CD14-positive monocyte (primary cell): ENCODE measurements at regions not wholly inside any gene's neighbourhood (a gene's known extent, or its start where the extent isn't known, plus 50 kb on each side); places are given as distances from the start of the nearest gene placed in this dataset.

Experiments used
- DNase-seq, 3 donors: peaks; one replicate each; pipeline ENCODE4 v3.0.0-alpha.2; 2011 to 2022
- H2AFZ ChIP-seq: 2 replicates; pipeline ENCODE4 v1.6.0; 2012; ENCODE audit warnings: mild to moderate bottlenecking, low read depth, low read length, inconsistent platforms; ENCODE audit not compliant: insufficient read depth, poor library complexity, severe bottlenecking
- H3K27ac ChIP-seq, 2 donors: 1 replicate in 1 of 2; 2 replicates in 1 of 2; pipeline ENCODE4 v1.5.1; 2012 to 2013; ENCODE audit warnings: low read length in 2 of 2, control low read depth in 1 of 2, inconsistent platforms in 1 of 2, low read depth in 1 of 2, mild to moderate bottlenecking in 1 of 2
- H3K27me3 ChIP-seq, 2 donors: one replicate each; pipeline versions ENCODE4 v1.6.0 to v1.6.1; 2011 to 2013; ENCODE audit warnings: low read length in 2 of 2; ENCODE audit not compliant: control insufficient read depth in 2 of 2, insufficient read depth in 2 of 2
- H3K36me3 ChIP-seq, 2 donors: replicated peaks in 1 of 2; 1 replicate in 1 of 2; 2 replicates in 1 of 2; pipeline versions ENCODE4 v1.5.1 to v1.6.1; 2012 to 2013; ENCODE audit warnings: low read length in 2 of 2, control low read depth in 1 of 2, inconsistent platforms in 1 of 2, mild to moderate bottlenecking in 1 of 2; ENCODE audit not compliant: insufficient read depth in 2 of 2, control insufficient read depth in 1 of 2
- H3K4me1 ChIP-seq, 2 donors: 1 replicate in 1 of 2; 2 replicates in 1 of 2; pipeline versions ENCODE4 v1.5.1 to v1.6.1; 2012 to 2013; ENCODE audit warnings: low read length in 2 of 2, control low read depth in 1 of 2, inconsistent platforms in 1 of 2, mild to moderate bottlenecking in 1 of 2, moderate library complexity in 1 of 2; ENCODE audit not compliant: insufficient read depth in 2 of 2, control insufficient read depth in 1 of 2
- H3K4me2 ChIP-seq: replicated peaks from 2 replicates; pipeline ENCODE3; 2012; ENCODE audit warnings: low read length, moderate library complexity, mild to moderate bottlenecking; ENCODE audit not compliant: poor library complexity, severe bottlenecking; ENCODE audit errors: extremely low read depth
- H3K4me3 ChIP-seq, 3 experiments: fragments of 200-600 bp in 1 of 3; sonication (generic) in 1 of 3; replicated peaks in 1 of 3; 1 replicate in 2 of 3; 2 replicates in 1 of 3; pipeline ENCODE4 v1.5.1; 2011 to 2013; ENCODE audit warnings: low read length in 3 of 3, mild to moderate bottlenecking in 3 of 3, control low read depth in 2 of 3, low read depth in 2 of 3, inconsistent platforms in 1 of 3, moderate library complexity in 1 of 3
- H3K79me2 ChIP-seq: 2 replicates; pipeline ENCODE4 v1.6.0; 2012; ENCODE audit warnings: mild to moderate bottlenecking, control low read depth, inconsistent platforms, low read length, moderate library complexity; ENCODE audit not compliant: insufficient read depth
- H3K9ac ChIP-seq: 2 replicates; pipeline ENCODE4 v1.6.0; 2017; ENCODE audit warnings: low read length, mild to moderate bottlenecking; ENCODE audit not compliant: insufficient read depth, poor library complexity, severe bottlenecking
- H3K9me3 ChIP-seq, 2 donors: replicated peaks in 1 of 2; 1 replicate in 1 of 2; 2 replicates in 1 of 2; pipeline versions ENCODE4 v1.5.1 to v1.6.1; 2012 to 2013; ENCODE audit warnings: low read length in 2 of 2, control low read depth in 1 of 2; ENCODE audit not compliant: control insufficient read depth in 1 of 2, insufficient read depth in 1 of 2
- H4K20me1 ChIP-seq: 2 replicates; pipeline ENCODE4 v1.6.0; 2012; ENCODE audit warnings: mild to moderate bottlenecking, low read length, control low read depth, moderate library complexity; ENCODE audit not compliant: insufficient read depth
- H3K27ac Mint-ChIP-seq, 7 donors: one replicate each; pipeline ENCODE4 v1.8.0; 2020; ENCODE audit warnings: mild to moderate bottlenecking in 7 of 7, mixed read lengths in 7 of 7, moderate library complexity in 6 of 7, inconsistent platforms in 2 of 7
- H3K27me3 Mint-ChIP-seq, 3 donors: one replicate each; pipeline ENCODE4 v1.8.0; 2021 to 2022; ENCODE audit warnings: low read depth in 3 of 3, mild to moderate bottlenecking in 3 of 3, mixed read lengths in 3 of 3, moderate library complexity in 3 of 3, inconsistent platforms in 1 of 3
- H3K36me3 Mint-ChIP-seq, 2 donors: one replicate each; pipeline ENCODE4 v1.8.0; 2020; ENCODE audit warnings: mixed read lengths in 2 of 2, inconsistent platforms in 1 of 2, mild to moderate bottlenecking in 1 of 2
- H3K4me1 Mint-ChIP-seq: one replicate; pipeline ENCODE4 v1.8.0; 2020; ENCODE audit warnings: mild to moderate bottlenecking, mixed read lengths
- H3K4me3 Mint-ChIP-seq, 2 donors: one replicate each; pipeline ENCODE4 v1.8.0; 2020; ENCODE audit warnings: mild to moderate bottlenecking in 2 of 2, mixed read lengths in 2 of 2, moderate library complexity in 1 of 2
- H3K9me3 Mint-ChIP-seq, 7 donors: one replicate each; pipeline ENCODE4 v1.8.0; 2020 to 2022; ENCODE audit warnings: mixed read lengths in 7 of 7, mild to moderate bottlenecking in 6 of 7, moderate library complexity in 6 of 7, inconsistent platforms in 2 of 7
- CTCF ChIP-seq: fragments of 200-600 bp; IDR thresholded peaks from one replicate; pipeline ENCODE4 v1.8.0; 2022; ENCODE audit warnings: antibody characterized with exemption, mild to moderate bottlenecking
- WGBS: methylation state at CpG from one replicate; pipeline ENCODE4 v1.1.5; 2013; ENCODE audit warnings: missing lambda C conversion rate; ENCODE audit not compliant: insufficient coverage; 5-methylcytosine and 5-hydroxymethylcytosine counted together
- intact Hi-C, 2 donors: fragments of 100-400 bp; cut with micrococcal nuclease; formaldehyde crosslinking; loops; one replicate each; pipeline versions ENCODE4 v1.15.0 to v1.15.1; 2023

- no peak for TF ChIP-seq CTCF
- peaks cover 3% of the 10 kb centered on the region for H3K4me1 Mint-ChIP-seq
- no peaks in the 10 kb centered on the region for H3K36me3 ChIP-seq
- no peaks in the 10 kb centered on the region for H3K36me3 Mint-ChIP-seq
- no peaks in the 10 kb centered on the region for H3K27me3 ChIP-seq
- H3K9me3 ChIP-seq: no peaks in the 10 kb centered on the region
- no peak overlapping the region for H3K27ac ChIP-seq
- intact Hi-C loops: no loop called here
- H3K9me3 Mint-ChIP-seq: peaks cover 0 to 6% (median 0%) of the 10 kb centered on the region in 7 donors
- 76% methylated on average over 5 of the region's 7 CpGs for WGBS
- no peaks in the 10 kb centered on the region for H3K27me3 Mint-ChIP-seq
- H3K9ac ChIP-seq: no peak overlapping the region
- H2AFZ ChIP-seq: no peak overlapping the region
- H3K4me2 ChIP-seq: no peak overlapping the region
- no peak for DNase-seq
- H3K79me2 ChIP-seq: no peaks in the 10 kb centered on the region
- no peak overlapping the region for H3K4me3 Mint-ChIP-seq
- no peak overlapping the region for H3K27ac Mint-ChIP-seq
- H3K4me3 ChIP-seq: no peak overlapping the region
- no peaks in the 10 kb centered on the region for H3K4me1 ChIP-seq
- no peaks in the 10 kb centered on the region for H4K20me1 ChIP-seq
These were observed 228.0 kb downstream of the PIK3C3 start for GRCh38 chr18:42182728-42183700.

GRCh38 chr18:42183746-42184145 is 228.7 kb downstream of the PIK3C3 start:
- no peak for DNase-seq
- no peaks in the 10 kb centered on the region for H3K36me3 Mint-ChIP-seq
- H3K4me3 Mint-ChIP-seq: no peak overlapping the region
- Histone ChIP-seq H2AFZ (no peak overlapping the region), H3K27ac (no peak overlapping the region), H3K9ac (no peak overlapping the region), H3K9me3 (no peaks in the 10 kb centered on the region), H3K79me2 (no peaks in the 10 kb centered on the region), H3K36me3 (no peaks in the 10 kb centered on the region), H4K20me1 (no peaks in the 10 kb centered on the region), H3K4me3 (no peak overlapping the region), H3K4me1 (no peaks in the 10 kb centered on the region), H3K4me2 (no peak overlapping the region), H3K27me3 (no peaks in the 10 kb centered on the region)
- TF ChIP-seq CTCF: no peak
- peaks cover 0 to 6% (median 0%) of the 10 kb centered on the region in 7 donors for H3K9me3 Mint-ChIP-seq
- H3K27ac Mint-ChIP-seq: no peak overlapping the region
- WGBS: 45% methylated on average over 2 of the region's 4 CpGs
- intact Hi-C loops: no loop called here
- H3K4me1 Mint-ChIP-seq: peaks cover 3% of the 10 kb centered on the region
- H3K27me3 Mint-ChIP-seq: no peaks in the 10 kb centered on the region
